Mesendoderm (in vitro differentiated cells): ENCODE measurements at regions not wholly inside any gene's neighbourhood (a gene's known extent, or its start where the extent isn't known, plus 50 kb on each side); places are given as distances from the start of the nearest gene placed in this dataset.

Experiments
- DNase-seq: peaks from one replicate; pipeline ENCODE4 v3.0.0; 2013
- H2AK5ac ChIP-seq: 2 replicates; pipeline ENCODE4 v1.6.1; 2013; ENCODE audit warnings: low read length, inconsistent platforms
- H2BK120ac ChIP-seq: 2 replicates; pipeline ENCODE4 v1.6.1; 2013; ENCODE audit warnings: low read depth, mild to moderate bottlenecking, low read length, moderate library complexity, mixed read lengths
- H2BK15ac ChIP-seq: replicated peaks from 2 replicates; pipeline ENCODE4 v1.6.1; 2013; ENCODE audit warnings: low read depth, mild to moderate bottlenecking, moderate library complexity
- H2BK5ac ChIP-seq: 2 replicates; pipeline ENCODE4 v1.6.1; 2013; ENCODE audit warnings: low read length, inconsistent platforms
- H3K18ac ChIP-seq: 2 replicates; pipeline ENCODE4 v1.6.1; 2013; ENCODE audit warnings: mild to moderate bottlenecking, low read length, mixed read lengths
- H3K23ac ChIP-seq: one replicate; pipeline ENCODE4 v1.6.1; 2013; ENCODE audit warnings: low read length
- H3K27ac ChIP-seq: 2 replicates; pipeline ENCODE4 v1.5.1; 2013; ENCODE audit warnings: low read depth, mild to moderate bottlenecking, inconsistent platforms, low read length, moderate library complexity
- H3K27me3 ChIP-seq: 2 replicates; pipeline ENCODE4 v1.6.1; 2013; ENCODE audit warnings: low read length, control low read depth, mild to moderate bottlenecking, inconsistent platforms; ENCODE audit not compliant: insufficient read depth, poor library complexity
- H3K36me3 ChIP-seq: 2 replicates; pipeline ENCODE4 v1.6.1; 2013; ENCODE audit warnings: low read length, inconsistent platforms; ENCODE audit not compliant: control insufficient read depth, insufficient read depth
- H3K4ac ChIP-seq: one replicate; pipeline ENCODE4 v1.6.1; 2013; ENCODE audit warnings: low read depth, mild to moderate bottlenecking, low read length, moderate library complexity
- H3K4me1 ChIP-seq: 2 replicates; pipeline ENCODE4 v1.6.1; 2013; ENCODE audit warnings: low read depth, low read length, inconsistent platforms; ENCODE audit not compliant: control insufficient read depth
- H3K4me2 ChIP-seq: 2 replicates; pipeline ENCODE4 v1.6.1; 2013; ENCODE audit warnings: low read length
- H3K4me3 ChIP-seq: 2 replicates; pipeline ENCODE4 v1.5.1; 2013; ENCODE audit warnings: mild to moderate bottlenecking, low read length
- H3K56ac ChIP-seq: one replicate; pipeline ENCODE4 v1.6.1; 2013; ENCODE audit warnings: low read length
- H3K79me1 ChIP-seq: 2 replicates; pipeline ENCODE4 v1.6.1; 2013; ENCODE audit warnings: low read length, inconsistent platforms
- H3K79me2 ChIP-seq: 2 replicates; pipeline ENCODE4 v1.6.1; 2013; ENCODE audit warnings: mild to moderate bottlenecking, low read length; ENCODE audit not compliant: control insufficient read depth, insufficient read depth
- H3K9ac ChIP-seq: 2 replicates; pipeline ENCODE4 v1.6.1; 2013; ENCODE audit warnings: low read length, inconsistent platforms
- H4K5ac ChIP-seq: one replicate; pipeline ENCODE4 v1.6.1; 2013; ENCODE audit warnings: low read length
- H4K8ac ChIP-seq: one replicate; pipeline ENCODE4 v1.6.1; 2013; ENCODE audit warnings: low read depth, mild to moderate bottlenecking, control low read depth, low read length, moderate library complexity
- WGBS: extraction: QIAGEN DNeasy Blood & Tissue Kit; methylation state at CpG from one replicate; pipeline ENCODE4 v1.1.7; 2013; ENCODE audit warnings: low lambda C conversion rate, missing lambda C conversion rate; ENCODE audit not compliant: insufficient coverage; ENCODE audit errors: extremely low coverage; 5-methylcytosine and 5-hydroxymethylcytosine counted together

GRCh38 chr6:14715076-14715475 is 530.8 kb upstream of the JARID2 start:
- no peak overlapping the region for H3K4me2 ChIP-seq
- no peak overlapping the region for H3K23ac ChIP-seq
- H3K79me1 ChIP-seq, result no peaks in the 10 kb centered on the region
- no peak overlapping the region for H2AK5ac ChIP-seq
- no peak overlapping the region for H4K8ac ChIP-seq
- no peak overlapping the region for H3K4ac ChIP-seq
- no peak overlapping the region for H3K9ac ChIP-seq
- no peak overlapping the region for H2BK5ac ChIP-seq
- H2BK15ac ChIP-seq, result no peak overlapping the region
- H3K36me3 ChIP-seq, result no peaks in the 10 kb centered on the region
- H3K4me1 ChIP-seq, result no peaks in the 10 kb centered on the region
- no peak overlapping the region for H3K56ac ChIP-seq
- H3K27me3 ChIP-seq, result no peaks in the 10 kb centered on the region
- no peak overlapping the region for H3K27ac ChIP-seq
- no peak overlapping the region for H2BK120ac ChIP-seq
- no peak overlapping the region for H3K4me3 ChIP-seq
- no peaks in the 10 kb centered on the region for H3K79me2 ChIP-seq
- no CpG with 5 or more reads among the region's 5 CpGs for WGBS
- no peak overlapping the region for H3K18ac ChIP-seq
- H4K5ac ChIP-seq, result no peak overlapping the region
- DNase-seq, result no peak

DNA sequence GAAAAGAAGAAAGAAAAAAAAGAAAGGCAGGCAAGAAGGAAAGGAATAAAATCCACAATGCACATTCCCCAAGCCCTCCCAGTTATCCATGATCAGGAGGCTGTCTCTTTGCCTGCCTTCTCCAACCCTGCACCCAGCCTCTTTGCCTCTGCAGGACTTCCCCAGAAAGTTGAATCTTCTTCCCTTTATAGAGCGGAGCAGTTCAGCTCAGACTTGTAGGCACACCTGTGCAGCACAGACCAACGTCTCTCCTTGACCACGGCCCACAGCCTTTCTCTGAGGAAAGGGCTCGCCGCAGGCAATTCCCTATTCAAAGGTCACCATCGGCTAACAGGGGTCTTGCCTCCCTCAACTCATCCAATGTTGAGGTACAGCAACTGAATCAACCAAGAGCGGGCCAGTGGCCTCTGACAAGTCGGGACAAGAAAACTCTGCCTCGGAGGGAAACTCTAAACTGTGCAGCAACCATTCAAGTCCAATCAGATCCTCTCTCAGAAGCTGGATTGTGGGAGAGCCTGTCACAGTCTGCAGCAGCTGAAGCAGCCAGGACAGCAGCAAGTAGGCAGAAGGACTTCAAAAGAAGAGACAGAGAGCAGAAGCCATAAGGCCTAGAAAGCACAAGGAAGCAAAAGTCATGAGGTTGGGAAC is 529.2 kb upstream of the JARID2 start:
- H3K79me1 ChIP-seq, result no peaks in the 10 kb centered on the region
- no peak overlapping the region for H2BK15ac ChIP-seq
- no peak overlapping the region for H3K18ac ChIP-seq
- H3K4me3 ChIP-seq, result no peak overlapping the region
- no peak overlapping the region for H3K23ac ChIP-seq
- H3K4ac ChIP-seq, result no peak overlapping the region
- H4K5ac ChIP-seq, result no peak overlapping the region
- no peak overlapping the region for H3K9ac ChIP-seq
- no peak overlapping the region for H3K27ac ChIP-seq
- no peaks in the 10 kb centered on the region for H3K36me3 ChIP-seq
- no peak overlapping the region for H3K56ac ChIP-seq
- H2BK5ac ChIP-seq, result no peak overlapping the region
- no peaks in the 10 kb centered on the region for H3K27me3 ChIP-seq
- H3K4me2 ChIP-seq, result no peak overlapping the region
- WGBS, result no CpG with 5 or more reads among the region's 9 CpGs
- no peak for DNase-seq
- H4K8ac ChIP-seq, result no peak overlapping the region
- no peak overlapping the region for H2BK120ac ChIP-seq
- H3K4me1 ChIP-seq, result no peaks in the 10 kb centered on the region
- no peak overlapping the region for H2AK5ac ChIP-seq
- H3K79me2 ChIP-seq, result no peaks in the 10 kb centered on the region

DNA sequence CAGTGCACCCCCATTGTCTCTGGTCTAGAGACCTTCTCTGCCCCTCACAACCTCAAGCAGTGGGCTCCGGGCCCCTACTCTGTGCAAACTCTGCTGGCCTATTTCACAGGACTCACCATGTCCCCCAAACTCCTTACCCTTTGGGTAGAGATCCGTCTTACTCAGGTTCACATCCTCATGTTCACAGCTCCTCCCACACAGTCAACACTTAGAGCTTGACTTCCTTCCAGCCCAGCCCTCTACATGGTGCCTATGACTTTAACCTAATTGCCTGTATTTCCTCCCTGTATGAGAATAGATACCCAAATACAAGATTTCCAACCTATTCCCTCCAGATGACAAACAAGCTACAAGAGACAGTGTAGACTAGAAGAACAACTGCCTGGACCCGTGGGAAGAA is 528.6 kb upstream of the JARID2 start:
- Histone ChIP-seq H2BK15ac (no peak overlapping the region), H3K79me1 (no peaks in the 10 kb centered on the region), H3K18ac (no peak overlapping the region), H4K5ac (no peak overlapping the region), H3K27ac (no peak overlapping the region), H2AK5ac (no peak overlapping the region), H3K36me3 (no peaks in the 10 kb centered on the region), H3K27me3 (no peaks in the 10 kb centered on the region), H2BK120ac (no peak overlapping the region), H3K4ac (no peak overlapping the region), H3K79me2 (no peaks in the 10 kb centered on the region), H3K23ac (no peak overlapping the region), H3K4me3 (no peak overlapping the region), H3K4me2 (no peak overlapping the region), H4K8ac (no peak overlapping the region), H3K9ac (no peak overlapping the region), H3K56ac (no peak overlapping the region), H3K4me1 (no peaks in the 10 kb centered on the region), H2BK5ac (no peak overlapping the region)
- WGBS, result no CpG with 5 or more reads among the region's 3 CpGs
- no peak for DNase-seq

DNA sequence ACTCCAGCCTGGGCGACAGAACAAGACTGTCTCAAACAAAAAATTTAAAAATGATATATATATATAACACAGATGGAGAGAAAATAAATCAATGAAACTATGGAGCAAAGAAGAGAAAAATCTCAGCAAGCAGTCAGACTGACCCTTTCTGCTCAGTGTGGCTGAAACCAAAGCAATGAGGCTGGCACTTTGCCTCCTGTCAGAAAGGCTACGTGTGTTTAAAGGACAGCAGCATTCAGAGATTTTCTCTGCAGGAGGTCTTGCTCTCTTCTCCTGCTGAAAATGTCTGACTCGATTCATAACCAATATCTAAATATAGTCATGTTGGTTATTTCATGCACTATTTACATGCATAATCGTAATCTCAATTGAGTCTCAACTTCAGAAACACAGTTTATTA is 527.0 kb upstream of the JARID2 start:
- H3K27ac ChIP-seq, result no peak overlapping the region
- no peaks in the 10 kb centered on the region for H3K36me3 ChIP-seq
- H3K27me3 ChIP-seq, result no peaks in the 10 kb centered on the region
- H2BK120ac ChIP-seq, result no peak overlapping the region
- no peak overlapping the region for H2BK5ac ChIP-seq
- H3K79me2 ChIP-seq, result no peaks in the 10 kb centered on the region
- no peak for DNase-seq
- H3K23ac ChIP-seq, result no peak overlapping the region
- H3K18ac ChIP-seq, result no peak overlapping the region
- H3K9ac ChIP-seq, result no peak overlapping the region
- WGBS, result no CpG with 5 or more reads among the region's 4 CpGs
- H3K4me1 ChIP-seq, result no peaks in the 10 kb centered on the region
- H3K4me2 ChIP-seq, result no peak overlapping the region
- H2BK15ac ChIP-seq, result no peak overlapping the region
- no peaks in the 10 kb centered on the region for H3K79me1 ChIP-seq
- H4K8ac ChIP-seq, result no peak overlapping the region
- no peak overlapping the region for H3K4ac ChIP-seq
- H3K4me3 ChIP-seq, result no peak overlapping the region
- H2AK5ac ChIP-seq, result no peak overlapping the region
- no peak overlapping the region for H3K56ac ChIP-seq
- H4K5ac ChIP-seq, result no peak overlapping the region

DNA sequence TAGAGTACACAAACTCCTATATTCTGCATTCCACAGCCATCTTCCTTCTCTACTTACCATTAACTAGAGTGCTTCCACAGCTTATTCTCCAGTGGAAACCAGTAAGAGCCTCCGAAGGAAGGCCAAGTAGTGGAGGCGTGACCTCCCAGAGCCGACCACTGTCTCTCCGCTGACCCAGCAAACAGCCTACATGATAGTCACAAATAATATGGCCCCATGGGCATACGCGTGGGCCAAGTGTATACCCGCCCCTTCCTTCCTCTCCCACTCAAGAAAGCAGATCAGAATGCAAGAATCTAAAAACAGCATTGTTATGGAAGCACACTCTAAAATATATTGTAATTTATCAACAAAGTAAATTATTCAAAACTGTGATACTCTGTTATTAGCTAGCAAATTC is 526.6 kb upstream of the JARID2 start:
- H3K27me3 ChIP-seq, result no peaks in the 10 kb centered on the region
- WGBS, result no CpG with 5 or more reads among the region's 7 CpGs
- no peaks in the 10 kb centered on the region for H3K79me1 ChIP-seq
- H3K56ac ChIP-seq, result no peak overlapping the region
- H3K4me2 ChIP-seq, result no peak overlapping the region
- no peak for DNase-seq
- no peak overlapping the region for H3K9ac ChIP-seq
- H3K4ac ChIP-seq, result no peak overlapping the region
- no peak overlapping the region for H3K23ac ChIP-seq
- H4K8ac ChIP-seq, result no peak overlapping the region
- no peak overlapping the region for H4K5ac ChIP-seq
- H2BK120ac ChIP-seq, result no peak overlapping the region
- H2BK5ac ChIP-seq, result no peak overlapping the region
- no peak overlapping the region for H2BK15ac ChIP-seq
- no peak overlapping the region for H3K18ac ChIP-seq
- H2AK5ac ChIP-seq, result no peak overlapping the region
- H3K4me3 ChIP-seq, result no peak overlapping the region
- H3K4me1 ChIP-seq, result no peaks in the 10 kb centered on the region
- H3K79me2 ChIP-seq, result no peaks in the 10 kb centered on the region
- H3K36me3 ChIP-seq, result no peaks in the 10 kb centered on the region
- no peak overlapping the region for H3K27ac ChIP-seq

DNA sequence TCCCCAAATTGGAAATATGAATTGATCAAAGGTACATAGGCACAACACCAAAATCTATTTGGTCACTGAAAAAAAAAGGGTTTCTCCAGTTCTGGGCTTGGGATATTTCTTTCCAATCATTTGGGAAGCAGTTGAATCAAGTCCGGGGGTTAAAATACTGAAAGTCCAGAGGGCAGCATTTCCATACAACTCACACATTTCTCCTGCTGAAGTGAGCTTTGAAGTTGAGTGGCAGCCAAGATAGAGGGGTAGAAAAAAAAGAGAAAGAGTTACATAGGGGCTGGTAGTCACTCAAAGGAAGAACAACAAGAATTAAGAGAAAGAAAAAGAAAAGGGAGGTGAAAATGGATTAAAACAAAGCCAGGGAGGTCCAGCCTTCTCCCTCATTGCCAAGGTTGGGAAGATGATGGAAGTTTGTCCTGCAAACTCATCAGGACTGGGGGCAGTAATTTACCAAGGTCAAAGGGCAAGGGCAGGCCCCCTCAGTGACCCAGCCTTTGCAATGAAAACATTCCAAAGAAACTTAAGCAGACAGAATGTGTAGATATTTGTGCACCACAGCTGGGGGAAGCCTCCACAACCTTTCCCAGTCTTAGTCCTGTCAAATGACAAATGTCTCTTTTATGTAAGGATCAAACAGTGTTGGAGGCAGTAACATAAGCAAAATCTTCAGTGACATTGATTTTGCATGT is 525.3 kb upstream of the JARID2 start:
- Histone ChIP-seq H3K56ac (no peak overlapping the region), H3K4ac (no peak overlapping the region), H3K4me2 (no peak overlapping the region), H3K27ac (no peak overlapping the region), H3K79me1 (no peaks in the 10 kb centered on the region), H3K18ac (no peak overlapping the region), H3K23ac (no peak overlapping the region), H4K5ac (no peak overlapping the region), H3K27me3 (no peaks in the 10 kb centered on the region), H3K36me3 (no peaks in the 10 kb centered on the region), H3K4me3 (no peak overlapping the region), H4K8ac (no peak overlapping the region), H2BK120ac (no peak overlapping the region), H3K79me2 (no peaks in the 10 kb centered on the region), H3K4me1 (no peaks in the 10 kb centered on the region), H3K9ac (no peak overlapping the region), H2BK5ac (no peak overlapping the region), H2BK15ac (no peak overlapping the region), H2AK5ac (no peak overlapping the region)
- WGBS, result no CpG with 5 or more reads among the region's 1 CpG
- no peak for DNase-seq
